A549 (cell line): ENCODE measurements at regions not wholly inside any gene's neighbourhood (a gene's known extent, or its start where the extent isn't known, plus 50 kb on each side); places are given as distances from the start of the nearest gene placed in this dataset.

ENCODE experiments used
- ATAC-seq, 2 experiments: fragments of 200-7000 bp in 1 of 2; fragments of >200 bp in 1 of 2; cut with Nextera tagmentation in 1 of 2; cut with Tn5 transposase in 1 of 2; 3 replicates each; pipeline versions ENCODE4 v1.8.0 to v1.9.1; 2018 to 2020; ENCODE audit warnings: mild to moderate bottlenecking in 1 of 2, moderate library complexity in 1 of 2
- CTCF ChIA-PET: fragments of 300-600 bp; sonication (Branson Sonifier 250); formaldehyde crosslinking; extraction: SDS; loops from one replicate; lab custom pipeline; 2021; ENCODE audit warnings: antibody characterized with exemption, inconsistent platforms; lab: Yijun Ruan, JAX
- POLR2A ChIA-PET: fragments of 350-600 bp; formaldehyde crosslinking; extraction: SDS; loops from one replicate; lab custom pipeline; 2021; ENCODE audit warnings: antibody characterized with exemption, inconsistent platforms; lab: Yijun Ruan, JAX
- DNase-seq, 2 experiments: peaks; one replicate each; pipeline versions ENCODE4 v3.0.0 to v3.0.0-alpha.2; 2011 to 2016; ENCODE audit warnings: low read depth in 1 of 2, low spot score in 1 of 2
- FAIRE-seq: peaks from 2 replicates; lab custom pipeline; 2011; peaks lifted over from hg19 to GRCh38; lab: Jason Lieb, UNC
- H3K27ac ChIP-seq, 2 experiments: fragments of >200 bp; sonication (Bioruptor Twin); formaldehyde crosslinking; 3 replicates each; pipeline ENCODE4 v1.5.1; 2016 to 2017
- H3K4me1 ChIP-seq: fragments of >200 bp; sonication (Bioruptor Twin); formaldehyde crosslinking; 3 replicates; pipeline ENCODE4 v1.6.1; 2016
- H3K4me2 ChIP-seq: fragments of >200 bp; sonication (Bioruptor Twin); formaldehyde crosslinking; 3 replicates; pipeline ENCODE4 v1.6.1; 2016
- H3K4me3 ChIP-seq: fragments of >200 bp; sonication (Bioruptor Twin); formaldehyde crosslinking; 3 replicates; pipeline ENCODE4 v1.5.1; 2016
- H3K9me3 ChIP-seq: fragments of >200 bp; sonication (Bioruptor Twin); formaldehyde crosslinking; 3 replicates; pipeline ENCODE4 v1.6.1; 2016
- CBX8 ChIP-seq: fragments of 200-600 bp; sonication (generic); IDR thresholded peaks from 2 replicates; pipeline ENCODE4 v1.6.1; 2016
- CEBPB ChIP-seq, 2 experiments: fragments of >200 bp in 1 of 2; sonication (Bioruptor Twin) in 1 of 2; formaldehyde crosslinking in 1 of 2; IDR thresholded peaks; 2 replicates each; pipeline ENCODE4 v1.6.1; 2012 to 2016
- E2F6 ChIP-seq: IDR thresholded peaks from 2 replicates; pipeline ENCODE4 v1.6.1; 2012; ENCODE audit warnings: low read depth, borderline replicate concordance
- EP300 ChIP-seq, 2 experiments: fragments of >200 bp; sonication (Bioruptor Twin); formaldehyde crosslinking; IDR thresholded peaks; 2 replicates in 1 of 2; 3 replicates in 1 of 2; pipeline ENCODE4 v1.6.1; 2016 to 2017
- FOSB ChIP-seq: fragments of 250-450 bp; sonication (Bioruptor Pico); IDR thresholded peaks from 2 replicates; pipeline ENCODE4 v1.5.0; 2020; ENCODE audit warnings: mild to moderate bottlenecking, moderate library complexity
- FOSL2 ChIP-seq, 2 experiments: fragments of 450-650 bp in 1 of 2; fragments of >200 bp in 1 of 2; sonication (Bioruptor Twin) in 1 of 2; formaldehyde crosslinking; IDR thresholded peaks; 2 replicates each; pipeline versions ENCODE4 v1.5.0 to v1.6.1; 2016 to 2020; ENCODE audit warnings: mild to moderate bottlenecking in 1 of 2, moderate library complexity in 1 of 2
- FOXS1 ChIP-seq: fragments of 250-450 bp; sonication (Bioruptor Pico); IDR thresholded peaks from 2 replicates; pipeline ENCODE4 v1.5.0; 2020; ENCODE audit warnings: mild to moderate bottlenecking, moderate library complexity
- HES2 ChIP-seq: fragments of >200 bp; sonication (Bioruptor Twin); formaldehyde crosslinking; IDR thresholded peaks from 2 replicates; pipeline ENCODE4 v1.6.1; 2016
- HOXB5 ChIP-seq: fragments of 250-450 bp; sonication (Bioruptor Pico); IDR thresholded peaks from 2 replicates; pipeline ENCODE4 v1.5.0; 2020; ENCODE audit warnings: mild to moderate bottlenecking, moderate library complexity
- JUN ChIP-seq, 2 experiments: fragments of >200 bp; sonication (Bioruptor Twin); formaldehyde crosslinking; IDR thresholded peaks; 2 replicates in 1 of 2; 3 replicates in 1 of 2; pipeline ENCODE4 v1.6.1; 2016 to 2017
- MAZ ChIP-seq: fragments of 150-350 bp; IDR thresholded peaks from 2 replicates; pipeline ENCODE4 v1.6.1; 2014; ENCODE audit warnings: antibody characterized with exemption, low read depth, low read length, borderline replicate concordance
- MYC ChIP-seq: IDR thresholded peaks from 2 replicates; pipeline ENCODE4 v1.6.1; 2012; ENCODE audit warnings: mild to moderate bottlenecking, inconsistent platforms, low read length, improper control_type of control experiment, borderline replicate concordance
- NFE2L2 ChIP-seq: fragments of 150-350 bp; conservative IDR thresholded peaks from 2 replicates; pipeline ENCODE4 v1.6.1; 2014; ENCODE audit warnings: low read length
- RAD21 ChIP-seq, 2 experiments: fragments of >200 bp in 1 of 2; sonication (Bioruptor Twin) in 1 of 2; formaldehyde crosslinking in 1 of 2; IDR thresholded peaks in 1 of 2; conservative IDR thresholded peaks in 1 of 2; 2 replicates in 1 of 2; 3 replicates in 1 of 2; pipeline ENCODE4 v1.6.1; 2012 to 2018; ENCODE audit warnings: inconsistent platforms in 1 of 2
- RNF2 ChIP-seq: fragments of 200-600 bp; sonication (generic); IDR thresholded peaks from 2 replicates; pipeline ENCODE4 v1.6.1; 2016; ENCODE audit warnings: low read depth, mild to moderate bottlenecking, antibody characterized with exemption, moderate library complexity, borderline replicate concordance
- SMC3 ChIP-seq: fragments of >200 bp; sonication (Bioruptor Twin); formaldehyde crosslinking; IDR thresholded peaks from 3 replicates; pipeline ENCODE4 v1.6.1; 2018; ENCODE audit warnings: inconsistent platforms
- SREBF2 ChIP-seq: fragments of 450-650 bp; IDR thresholded peaks from 2 replicates; pipeline ENCODE4 v1.6.1; 2014; ENCODE audit warnings: mild to moderate bottlenecking, moderate library complexity
- TFCP2L1 ChIP-seq: fragments of 250-450 bp; sonication (Bioruptor Pico); IDR thresholded peaks from 2 replicates; pipeline ENCODE4 v1.5.0; 2021; ENCODE audit warnings: mild to moderate bottlenecking
- TP53 ChIP-seq: fragments of 250-450 bp; sonication (Bioruptor Pico); IDR thresholded peaks from 2 replicates; pipeline ENCODE4 v1.5.0; 2021; ENCODE audit warnings: mild to moderate bottlenecking, moderate library complexity
- USF2 ChIP-seq: fragments of 450-650 bp; IDR thresholded peaks from 2 replicates; pipeline ENCODE4 v1.6.1; 2014; ENCODE audit warnings: antibody characterized with exemption
- WGBS: methylation state at CpG from one replicate; pipeline ENCODE4 v1.1.6; 2017; ENCODE audit errors: missing lambda C conversion rate; 5-methylcytosine and 5-hydroxymethylcytosine counted together
- TF ChIP-seq, protein P1 (sequence below): fragments of >200 bp; sonication (Bioruptor Twin); formaldehyde crosslinking; IDR thresholded peaks from 3 replicates; pipeline ENCODE4 v1.6.1; 2016
- TF ChIP-seq, protein P2 (sequence below): fragments of >200 bp; sonication (Bioruptor Twin); formaldehyde crosslinking; IDR thresholded peaks from 3 replicates; pipeline ENCODE4 v1.5.1; 2016
- TF ChIP-seq, protein P3 (sequence below): fragments of 200-600 bp; sonication (generic); IDR thresholded peaks from 2 replicates; pipeline ENCODE4 v1.6.1; 2016; ENCODE audit warnings: antibody characterized with exemption, mild to moderate bottlenecking, moderate library complexity
- TF ChIP-seq, protein P4 (sequence below): fragments of 250-450 bp; sonication (Bioruptor Pico); IDR thresholded peaks from 2 replicates; pipeline ENCODE4 v1.5.0; 2020; ENCODE audit warnings: low read depth, mild to moderate bottlenecking, moderate library complexity

GRCh38 chr18:73218293-73218692, 350.5 kb upstream of the NETO1 start:
- Histone ChIP-seq H3K27ac (no peak overlapping the region), H3K4me1 (no peaks in the 10 kb centered on the region), H3K4me2 (no peak overlapping the region), H3K9me3 (peaks cover 57% of the 10 kb centered on the region), H3K4me3 (no peak overlapping the region)
- ATAC-seq, result no peak
- DNase-seq, result no peak
- FAIRE-seq, result no peak
- WGBS, result 82% methylated on average over 2 of the region's 2 CpGs
- TF ChIP-seq, protein P1, sequence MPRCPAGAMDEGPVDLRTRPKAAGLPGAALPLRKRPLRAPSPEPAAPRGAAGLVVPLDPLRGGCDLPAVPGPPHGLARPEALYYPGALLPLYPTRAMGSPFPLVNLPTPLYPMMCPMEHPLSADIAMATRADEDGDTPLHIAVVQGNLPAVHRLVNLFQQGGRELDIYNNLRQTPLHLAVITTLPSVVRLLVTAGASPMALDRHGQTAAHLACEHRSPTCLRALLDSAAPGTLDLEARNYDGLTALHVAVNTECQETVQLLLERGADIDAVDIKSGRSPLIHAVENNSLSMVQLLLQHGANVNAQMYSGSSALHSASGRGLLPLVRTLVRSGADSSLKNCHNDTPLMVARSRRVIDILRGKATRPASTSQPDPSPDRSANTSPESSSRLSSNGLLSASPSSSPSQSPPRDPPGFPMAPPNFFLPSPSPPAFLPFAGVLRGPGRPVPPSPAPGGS, result no peak
- TF ChIP-seq FOXS1 (CRISPR knock-in tag), result no peak
- no peak for TF ChIP-seq USF2
- no peak for TF ChIP-seq EP300 (IDR thresholded peaks at IDR 0.05)
- no peak for TF ChIP-seq JUN (IDR thresholded peaks at IDR 0.05)
- no peak for TF ChIP-seq CBX8
- no peak for TF ChIP-seq CEBPB (IDR thresholded peaks at IDR 0.05)
- no peak for TF ChIP-seq SREBF2
- no peak for TF ChIP-seq E2F6
- no peak for TF ChIP-seq RAD21 (conservative IDR thresholded peaks at IDR 0.05 in 1 of 2, IDR thresholded peaks at IDR 0.05 in 1 of 2)
- TF ChIP-seq, protein P2, sequence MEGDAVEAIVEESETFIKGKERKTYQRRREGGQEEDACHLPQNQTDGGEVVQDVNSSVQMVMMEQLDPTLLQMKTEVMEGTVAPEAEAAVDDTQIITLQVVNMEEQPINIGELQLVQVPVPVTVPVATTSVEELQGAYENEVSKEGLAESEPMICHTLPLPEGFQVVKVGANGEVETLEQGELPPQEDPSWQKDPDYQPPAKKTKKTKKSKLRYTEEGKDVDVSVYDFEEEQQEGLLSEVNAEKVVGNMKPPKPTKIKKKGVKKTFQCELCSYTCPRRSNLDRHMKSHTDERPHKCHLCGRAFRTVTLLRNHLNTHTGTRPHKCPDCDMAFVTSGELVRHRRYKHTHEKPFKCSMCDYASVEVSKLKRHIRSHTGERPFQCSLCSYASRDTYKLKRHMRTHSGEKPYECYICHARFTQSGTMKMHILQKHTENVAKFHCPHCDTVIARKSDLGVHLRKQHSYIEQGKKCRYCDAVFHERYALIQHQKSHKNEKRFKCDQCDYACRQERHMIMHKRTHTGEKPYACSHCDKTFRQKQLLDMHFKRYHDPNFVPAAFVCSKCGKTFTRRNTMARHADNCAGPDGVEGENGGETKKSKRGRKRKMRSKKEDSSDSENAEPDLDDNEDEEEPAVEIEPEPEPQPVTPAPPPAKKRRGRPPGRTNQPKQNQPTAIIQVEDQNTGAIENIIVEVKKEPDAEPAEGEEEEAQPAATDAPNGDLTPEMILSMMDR, result no peak
- no peak for TF ChIP-seq HES2
- TF ChIP-seq, protein P3, sequence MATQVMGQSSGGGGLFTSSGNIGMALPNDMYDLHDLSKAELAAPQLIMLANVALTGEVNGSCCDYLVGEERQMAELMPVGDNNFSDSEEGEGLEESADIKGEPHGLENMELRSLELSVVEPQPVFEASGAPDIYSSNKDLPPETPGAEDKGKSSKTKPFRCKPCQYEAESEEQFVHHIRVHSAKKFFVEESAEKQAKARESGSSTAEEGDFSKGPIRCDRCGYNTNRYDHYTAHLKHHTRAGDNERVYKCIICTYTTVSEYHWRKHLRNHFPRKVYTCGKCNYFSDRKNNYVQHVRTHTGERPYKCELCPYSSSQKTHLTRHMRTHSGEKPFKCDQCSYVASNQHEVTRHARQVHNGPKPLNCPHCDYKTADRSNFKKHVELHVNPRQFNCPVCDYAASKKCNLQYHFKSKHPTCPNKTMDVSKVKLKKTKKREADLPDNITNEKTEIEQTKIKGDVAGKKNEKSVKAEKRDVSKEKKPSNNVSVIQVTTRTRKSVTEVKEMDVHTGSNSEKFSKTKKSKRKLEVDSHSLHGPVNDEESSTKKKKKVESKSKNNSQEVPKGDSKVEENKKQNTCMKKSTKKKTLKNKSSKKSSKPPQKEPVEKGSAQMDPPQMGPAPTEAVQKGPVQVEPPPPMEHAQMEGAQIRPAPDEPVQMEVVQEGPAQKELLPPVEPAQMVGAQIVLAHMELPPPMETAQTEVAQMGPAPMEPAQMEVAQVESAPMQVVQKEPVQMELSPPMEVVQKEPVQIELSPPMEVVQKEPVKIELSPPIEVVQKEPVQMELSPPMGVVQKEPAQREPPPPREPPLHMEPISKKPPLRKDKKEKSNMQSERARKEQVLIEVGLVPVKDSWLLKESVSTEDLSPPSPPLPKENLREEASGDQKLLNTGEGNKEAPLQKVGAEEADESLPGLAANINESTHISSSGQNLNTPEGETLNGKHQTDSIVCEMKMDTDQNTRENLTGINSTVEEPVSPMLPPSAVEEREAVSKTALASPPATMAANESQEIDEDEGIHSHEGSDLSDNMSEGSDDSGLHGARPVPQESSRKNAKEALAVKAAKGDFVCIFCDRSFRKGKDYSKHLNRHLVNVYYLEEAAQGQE, result no peak
- TF ChIP-seq SMC3, result no peak
- TF ChIP-seq RNF2, result no peak
- ChIA-PET CTCF (no interaction called here), POLR2A (no interaction called here)

DNA sequence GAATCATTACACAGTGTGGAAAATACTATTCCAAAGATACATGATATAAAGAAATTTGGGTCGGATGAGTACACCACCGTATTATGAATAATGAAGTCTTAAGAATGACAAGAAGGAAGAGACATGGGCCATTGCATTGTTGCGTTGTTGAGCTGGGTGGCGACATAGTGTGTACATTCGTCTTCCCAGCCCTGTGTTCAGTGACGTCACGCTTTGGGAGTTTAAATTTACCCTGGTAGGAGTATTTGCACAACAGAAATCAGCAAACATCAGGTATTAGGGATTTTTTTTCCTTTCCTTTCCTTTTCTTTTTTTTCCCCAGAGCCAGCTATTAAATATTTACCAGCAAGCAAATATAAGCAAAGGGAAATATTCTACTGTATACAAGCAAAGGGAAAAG, 347.2 kb upstream of the NETO1 start:
- Histone ChIP-seq H3K4me3 (no peak overlapping the region), H3K4me2 (no peak overlapping the region), H3K4me1 (no peaks in the 10 kb centered on the region), H3K27ac (no peak overlapping the region), H3K9me3 (peaks cover 34% of the 10 kb centered on the region)
- ATAC-seq, result no peak
- DNase-seq, result peak in 1 of 2 experiments; percentile 71
- no peak for FAIRE-seq
- CTCF ChIA-PET, result no interaction called here
- POLR2A ChIA-PET, result no interaction called here
- 60% methylated on average over 7 of the region's 7 CpGs for WGBS
- TF ChIP-seq EP300 (IDR thresholded peaks at IDR 0.05) (no peak), HOXB5 (no peak), HES2 (no peak), MAZ (no peak), E2F6 (no peak), TP53 (CRISPR knock-in tag) (no peak), CEBPB (IDR thresholded peaks at IDR 0.05) (no peak), TFCP2L1 (CRISPR knock-in tag) (no peak), JUN (IDR thresholded peaks at IDR 0.05) (no peak), FOSL2 (IDR thresholded peaks at IDR 0.05) (no peak), FOSL2 (CRISPR knock-in tag; IDR thresholded peaks at IDR 0.05) (no peak), FOSB (CRISPR knock-in tag) (no peak), MYC (no peak), NFE2L2 (no peak)
- TF ChIP-seq, protein P4, sequence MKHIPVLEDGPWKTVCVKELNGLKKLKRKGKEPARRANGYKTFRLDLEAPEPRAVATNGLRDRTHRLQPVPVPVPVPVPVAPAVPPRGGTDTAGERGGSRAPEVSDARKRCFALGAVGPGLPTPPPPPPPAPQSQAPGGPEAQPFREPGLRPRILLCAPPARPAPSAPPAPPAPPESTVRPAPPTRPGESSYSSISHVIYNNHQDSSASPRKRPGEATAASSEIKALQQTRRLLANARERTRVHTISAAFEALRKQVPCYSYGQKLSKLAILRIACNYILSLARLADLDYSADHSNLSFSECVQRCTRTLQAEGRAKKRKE (CRISPR knock-in tag), result no peak
